IMR-90 (cell line): ENCODE measurements at regions not wholly inside any gene's neighbourhood (a gene's known extent, or its start where the extent isn't known, plus 50 kb on each side); places are given as distances from the start of the nearest gene placed in this dataset.

ENCODE experiments used
- ATAC-seq: fragments of 200-7000 bp; cut with Tn5 transposase; 2 replicates; pipeline ENCODE4 v1.9.1; 2020; ENCODE audit warnings: low read depth, mild to moderate bottlenecking, moderate library complexity
- BruUV-seq: library from RNA; stranded (reverse); fragments of 400-500 nt; replicated peaks from 2 replicates; lab custom pipeline; 2021; lab: Mats Ljungman, UMichigan
- CTCF ChIA-PET: fragments of 300-600 bp; formaldehyde crosslinking; extraction: SDS; loops from one replicate; lab custom pipeline; 2021; ENCODE audit warnings: antibody characterized with exemption; lab: Yijun Ruan, JAX
- POLR2A ChIA-PET: fragments of 300-600 bp; sonication (Branson Sonifier 250); formaldehyde crosslinking; loops from one replicate; lab custom pipeline; 2022; ENCODE audit warnings: antibody characterized with exemption; ENCODE audit not compliant: unreplicated experiment; lab: Charles Lee
- DNase-seq: peaks from one replicate; pipeline ENCODE4 v3.0.0; 2013
- H2AFZ ChIP-seq: replicated peaks from 2 replicates; pipeline ENCODE3; 2013; ENCODE audit warnings: low read length, mild to moderate bottlenecking; ENCODE audit not compliant: poor library complexity
- H2AK5ac ChIP-seq: 2 replicates; pipeline ENCODE4 v1.6.1; 2013; ENCODE audit warnings: low read depth, low read length, inconsistent platforms
- H2AK9ac ChIP-seq: replicated peaks from 2 replicates; pipeline ENCODE3; 2013; ENCODE audit warnings: mild to moderate bottlenecking, low read depth, low read length, moderate library complexity; ENCODE audit not compliant: poor library complexity
- H2BK120ac ChIP-seq: 2 replicates; pipeline ENCODE4 v1.6.1; 2013; ENCODE audit warnings: low read depth, low read length, inconsistent platforms
- H2BK15ac ChIP-seq: 3 replicates; pipeline ENCODE4 v1.6.1; 2013; ENCODE audit warnings: low read depth, low read length, inconsistent platforms
- H2BK20ac ChIP-seq: 2 replicates; pipeline ENCODE4 v1.6.1; 2013; ENCODE audit warnings: low read depth, mild to moderate bottlenecking, inconsistent platforms, low read length, moderate library complexity
- H2BK5ac ChIP-seq: 2 replicates; pipeline ENCODE4 v1.6.1; 2013; ENCODE audit warnings: mild to moderate bottlenecking, low read depth, low read length, inconsistent platforms; ENCODE audit not compliant: poor library complexity, severe bottlenecking
- H3K14ac ChIP-seq: replicated peaks from 2 replicates; pipeline ENCODE4 v1.6.1; 2013; ENCODE audit warnings: low read depth, low read length, inconsistent platforms
- H3K18ac ChIP-seq: 2 replicates; pipeline ENCODE4 v1.6.1; 2013; ENCODE audit warnings: low read depth, low read length, control low read depth
- H3K23ac ChIP-seq: 2 replicates; pipeline ENCODE4 v1.6.1; 2013; ENCODE audit warnings: low read depth, low read length, inconsistent platforms
- H3K27ac ChIP-seq: 2 replicates; pipeline ENCODE4 v1.5.1; 2013; ENCODE audit warnings: mild to moderate bottlenecking, control low read depth, low read length; ENCODE audit not compliant: insufficient read depth
- H3K27me3 ChIP-seq: 2 replicates; pipeline ENCODE4 v1.6.1; 2013; ENCODE audit warnings: low read length; ENCODE audit not compliant: control insufficient read depth, insufficient read depth
- H3K36me3 ChIP-seq: 2 replicates; pipeline ENCODE4 v1.6.1; 2013; ENCODE audit warnings: low read length, mixed read lengths; ENCODE audit not compliant: control insufficient read depth, insufficient read depth
- H3K4ac ChIP-seq: 2 replicates; pipeline ENCODE4 v1.6.1; 2013; ENCODE audit warnings: low read depth, low read length, inconsistent platforms
- H3K4me1 ChIP-seq: 2 replicates; pipeline ENCODE4 v1.6.1; 2013; ENCODE audit warnings: low read length, mixed read lengths; ENCODE audit not compliant: control insufficient read depth, insufficient read depth
- H3K4me2 ChIP-seq: 2 replicates; pipeline ENCODE4 v1.6.1; 2013; ENCODE audit warnings: low read depth, mild to moderate bottlenecking, control low read depth, low read length, moderate library complexity
- H3K4me3 ChIP-seq: 2 replicates; pipeline ENCODE4 v1.5.1; 2013; ENCODE audit warnings: low read depth, mild to moderate bottlenecking, control low read depth, low read length, moderate library complexity; ENCODE audit not compliant: insufficient read depth
- H3K56ac ChIP-seq: 2 replicates; pipeline ENCODE4 v1.6.1; 2013; ENCODE audit warnings: low read length, inconsistent platforms; ENCODE audit not compliant: insufficient read depth; ENCODE audit errors: extremely low read depth
- H3K79me1 ChIP-seq, 2 experiments: 2 replicates each; pipeline ENCODE4 v1.6.1; 2013; ENCODE audit warnings: low read length in 2 of 2, inconsistent platforms in 1 of 2, low read depth in 1 of 2
- H3K9ac ChIP-seq: 2 replicates; pipeline ENCODE4 v1.6.1; 2013; ENCODE audit warnings: low read depth, low read length, control low read depth
- H3K9me1 ChIP-seq: 2 replicates; pipeline ENCODE4 v1.6.1; 2013; ENCODE audit warnings: low read length, inconsistent platforms; ENCODE audit not compliant: insufficient read depth
- H3K9me3 ChIP-seq: 2 replicates; pipeline ENCODE4 v1.6.1; 2013; ENCODE audit warnings: low read length; ENCODE audit not compliant: control insufficient read depth, insufficient read depth
- H4K20me1 ChIP-seq: 2 replicates; pipeline ENCODE4 v1.6.1; 2013; ENCODE audit warnings: low read length, inconsistent platforms; ENCODE audit not compliant: insufficient read depth
- H4K5ac ChIP-seq: 2 replicates; pipeline ENCODE4 v1.6.1; 2013; ENCODE audit warnings: mild to moderate bottlenecking, low read depth, low read length, control low read depth
- H4K8ac ChIP-seq, 2 experiments: 2 replicates each; pipeline ENCODE4 v1.6.1; 2013; ENCODE audit warnings: low read depth in 2 of 2, low read length in 2 of 2, control low read depth in 1 of 2, inconsistent platforms in 1 of 2
- H4K91ac ChIP-seq: 2 replicates; pipeline ENCODE4 v1.6.1; 2013; ENCODE audit warnings: low read depth, low read length, inconsistent platforms; ENCODE audit not compliant: insufficient read depth
- BHLHE40 ChIP-seq: fragments of 150-350 bp; IDR thresholded peaks from 2 replicates; pipeline ENCODE4 v1.6.1; 2016; ENCODE audit warnings: mild to moderate bottlenecking, low read depth, low read length
- CEBPB ChIP-seq: IDR thresholded peaks from 2 replicates; pipeline ENCODE4 v1.6.1; 2012; ENCODE audit warnings: low read depth, low read length, improper control_type of control experiment
- CHD1 ChIP-seq: IDR thresholded peaks from 2 replicates; pipeline ENCODE4 v1.6.1; 2012; ENCODE audit warnings: low read depth, low read length, improper control_type of control experiment
- CTCF ChIP-seq: conservative IDR thresholded peaks from 2 replicates; pipeline ENCODE4 v1.5.1; 2012; ENCODE audit warnings: mild to moderate bottlenecking, low read depth, low read length, improper control_type of control experiment
- ELK1 ChIP-seq: fragments of 150-350 bp; IDR thresholded peaks from 2 replicates; pipeline ENCODE4 v1.6.1; 2016; ENCODE audit warnings: low read depth, mild to moderate bottlenecking, low read length, moderate library complexity, borderline replicate concordance
- MAFK ChIP-seq: IDR thresholded peaks from 2 replicates; pipeline ENCODE4 v1.6.1; 2012; ENCODE audit warnings: low read depth, low read length, improper control_type of control experiment
- MAZ ChIP-seq: IDR thresholded peaks from 2 replicates; pipeline ENCODE4 v1.6.1; 2012; ENCODE audit warnings: low read depth, mild to moderate bottlenecking, low read length, improper control_type of control experiment, moderate library complexity, borderline replicate concordance
- NFE2L2 ChIP-seq: fragments of 150-350 bp; IDR thresholded peaks from 2 replicates; pipeline ENCODE4 v1.6.1; 2016; ENCODE audit warnings: low read depth, mild to moderate bottlenecking, low read length
- RAD21 ChIP-seq: IDR thresholded peaks from 2 replicates; pipeline ENCODE4 v1.6.1; 2012; ENCODE audit warnings: low read length, improper control_type of control experiment
- SMC3 ChIP-seq: fragments of 150-350 bp; IDR thresholded peaks from 2 replicates; pipeline ENCODE4 v1.6.1; 2016; ENCODE audit warnings: low read depth, mild to moderate bottlenecking, antibody characterized with exemption, low read length, moderate library complexity
- WGBS, 2 experiments: methylation state at CpG; one replicate each; pipeline versions ENCODE4 v1.1.5 to v1.1.7; 2013; ENCODE audit warnings: missing lambda C conversion rate in 2 of 2; ENCODE audit not compliant: insufficient read length in 1 of 2; ENCODE audit errors: extremely low coverage in 2 of 2; 5-methylcytosine and 5-hydroxymethylcytosine counted together
- dilution Hi-C: fragments of 300-500 bp; cut with HindIII; formaldehyde crosslinking; loops from one replicate; pipeline ENCODE4 v1.14.3; 2018; ENCODE audit warnings: low sequenced_read_pairs; ENCODE audit not compliant: unreplicated experiment
- in situ Hi-C: fragments of 300-500 bp; cut with MboI; formaldehyde crosslinking; loops from 3 replicates; pipeline ENCODE4 v1.14.3; 2019; ENCODE audit warnings: low sequenced_read_pairs, inconsistent platforms, mixed read lengths
- intact Hi-C: fragments of 100-400 bp; cut with micrococcal nuclease; formaldehyde crosslinking; loops from 2 replicates; pipeline ENCODE4 v1.10.0; 2022

- Histone ChIP-seq H3K27ac (no peak overlapping the region), H3K4me3 (no peak overlapping the region), H3K18ac (no peak overlapping the region), H4K8ac (no peak overlapping the region), H2BK15ac (no peak overlapping the region), H3K9me1 (no peaks in the 10 kb centered on the region), H3K79me1 (no peaks in the 10 kb centered on the region), H3K4ac (no peak overlapping the region), H4K5ac (no peak overlapping the region), H2AK9ac (no peak overlapping the region), H3K9ac (no peak overlapping the region), H3K14ac (no peak overlapping the region), H3K23ac (no peak overlapping the region), H2AFZ (no peak overlapping the region), H2BK120ac (no peak overlapping the region), H4K91ac (no peak overlapping the region), H3K9me3 (no peaks in the 10 kb centered on the region), H3K4me1 (no peaks in the 10 kb centered on the region), H2AK5ac (no peak overlapping the region), H3K4me2 (no peak overlapping the region), H3K36me3 (no peaks in the 10 kb centered on the region), H3K56ac (no peak overlapping the region), H4K20me1 (no peaks in the 10 kb centered on the region), H2BK5ac (no peak overlapping the region), H3K27me3 (no peaks in the 10 kb centered on the region), H2BK20ac (no peak overlapping the region)
- TF ChIP-seq ELK1 = no peak
- TF ChIP-seq NFE2L2 = no peak
- TF ChIP-seq RAD21 = no peak
- TF ChIP-seq CHD1 = no peak
- TF ChIP-seq BHLHE40 = no peak
- TF ChIP-seq MAFK = no peak
- no peak for TF ChIP-seq SMC3
- TF ChIP-seq CTCF = no peak
- no peak for TF ChIP-seq CEBPB
- no peak for TF ChIP-seq MAZ
- BruUV-seq = no TSS peak
- dilution Hi-C loops (no loop called here), in situ Hi-C loops (no loop called here), intact Hi-C loops (no loop called here)
- no CpG with 5 or more reads among the region's 4 CpGs for WGBS, 2 experiments
- CTCF ChIA-PET = interaction anchor here (1.9 kb wide), 1 partner anchor 11 kb away, joined by 4 read pairs; no protein-coding TSS in a partner anchor
- DNase-seq (no peak), ATAC-seq (no peak)
- POLR2A ChIA-PET = no interaction called here
These were observed 74.2 kb downstream of the CT47B1 start for GRCh38 chrX:120801426-120801825.
